CD8-positive, alpha-beta memory T cell (primary cell): ENCODE measurements at regions not wholly inside any gene's neighbourhood (a gene's known extent, or its start where the extent isn't known, plus 50 kb on each side); places are given as distances from the start of the nearest gene placed in this dataset.
"Not testable (repeated sequence)": the region's sequence is repeated elsewhere in the genome, so short reads cannot be mapped to it uniquely, and the experiment has no call there.

Experiments
- CTCF ChIA-PET: fragments of 350-600 bp; sonication (Branson Sonifier 250); formaldehyde crosslinking; loops from one replicate; lab custom pipeline; 2021; ENCODE audit warnings: antibody characterized with exemption; lab: Charles Lee
- POLR2A ChIA-PET: fragments of 350-600 bp; sonication (Branson Sonifier 250); formaldehyde crosslinking; loops from one replicate; lab custom pipeline; 2021; ENCODE audit warnings: antibody characterized with exemption; lab: Charles Lee
- DNase-seq, 5 donors: peaks; one replicate each; pipeline versions ENCODE4 v3.0.0 to v3.0.0-alpha.2; 2020 to 2022; ENCODE audit warnings: mixed read lengths in 1 of 5
- H3K27ac ChIP-seq: one replicate; pipeline ENCODE4 v1.7.0; 2013; ENCODE audit warnings: low read depth, mild to moderate bottlenecking, low read length, moderate library complexity
- H3K27me3 ChIP-seq: 2 replicates; pipeline ENCODE4 v1.7.0; 2013; ENCODE audit warnings: low read length, mild to moderate bottlenecking; ENCODE audit not compliant: insufficient read depth, poor library complexity, severe bottlenecking
- H3K36me3 ChIP-seq: 2 replicates; pipeline ENCODE4 v1.7.0; 2013; ENCODE audit warnings: mild to moderate bottlenecking, low read length, moderate library complexity; ENCODE audit not compliant: insufficient read depth
- H3K4me1 ChIP-seq: 2 replicates; pipeline ENCODE4 v1.7.0; 2013; ENCODE audit warnings: mild to moderate bottlenecking, low read length, moderate library complexity; ENCODE audit not compliant: insufficient read depth
- H3K4me3 ChIP-seq: 2 replicates; pipeline ENCODE4 v1.7.0; 2013; ENCODE audit warnings: mild to moderate bottlenecking, low read length
- H3K9me3 ChIP-seq: 2 replicates; pipeline ENCODE4 v1.7.0; 2013; ENCODE audit warnings: mild to moderate bottlenecking, low read length
- H3K27ac Mint-ChIP-seq, 8 donors: one replicate each; pipeline ENCODE4 v1.8.0; 2020 to 2021; ENCODE audit warnings: mixed read lengths in 8 of 8, mild to moderate bottlenecking in 6 of 8, inconsistent platforms in 3 of 8, moderate library complexity in 3 of 8
- H3K27me3 Mint-ChIP-seq, 2 donors: one replicate each; pipeline ENCODE4 v1.8.0; 2020 to 2021; ENCODE audit warnings: mixed read lengths in 2 of 2, mild to moderate bottlenecking in 1 of 2, moderate library complexity in 1 of 2
- H3K36me3 Mint-ChIP-seq, 3 donors: one replicate each; pipeline ENCODE4 v1.8.0; 2020 to 2021; ENCODE audit warnings: mixed read lengths in 3 of 3, inconsistent platforms in 1 of 3, mild to moderate bottlenecking in 1 of 3
- H3K4me1 Mint-ChIP-seq, 3 donors: one replicate each; pipeline ENCODE4 v1.8.0; 2020 to 2021; ENCODE audit warnings: mixed read lengths in 3 of 3, inconsistent platforms in 1 of 3, mild to moderate bottlenecking in 1 of 3
- H3K4me3 Mint-ChIP-seq, 7 donors: one replicate each; pipeline ENCODE4 v1.8.0; 2020 to 2021; ENCODE audit warnings: mixed read lengths in 7 of 7, mild to moderate bottlenecking in 6 of 7, moderate library complexity in 4 of 7, inconsistent platforms in 2 of 7
- H3K9me3 Mint-ChIP-seq, 5 donors: one replicate each; pipeline ENCODE4 v1.8.0; 2020 to 2022; ENCODE audit warnings: mixed read lengths in 5 of 5, mild to moderate bottlenecking in 3 of 5, moderate library complexity in 2 of 5, inconsistent platforms in 1 of 5

GRCh38 chr2:130289780-130290179, 52.9 kb upstream of the IMP4 start:
- H3K4me3 ChIP-seq, result no peak overlapping the region
- POLR2A ChIA-PET, result no interaction called here
- no peaks in the 10 kb centered on the region for H3K9me3 Mint-ChIP-seq
- peaks cover 8 to 35% of the 10 kb centered on the region in 2 donors for H3K27me3 Mint-ChIP-seq
- H3K4me1 Mint-ChIP-seq, result no peaks in the 10 kb centered on the region
- no peaks in the 10 kb centered on the region for H3K36me3 Mint-ChIP-seq
- no peaks in the 10 kb centered on the region for H3K4me1 ChIP-seq
- no peaks in the 10 kb centered on the region for H3K9me3 ChIP-seq
- H3K4me3 Mint-ChIP-seq, result no peak overlapping the region
- H3K27me3 ChIP-seq, result no peaks in the 10 kb centered on the region
- no peak overlapping the region for H3K27ac ChIP-seq
- DNase-seq, result no peak
- CTCF ChIA-PET, result no interaction called here
- no peaks in the 10 kb centered on the region for H3K36me3 ChIP-seq
- no peak overlapping the region for H3K27ac Mint-ChIP-seq

- H3K27me3 Mint-ChIP-seq, result peaks cover 8 to 26% of the 10 kb centered on the region in 2 donors
- H3K4me3 ChIP-seq, result no peak overlapping the region
- H3K9me3 Mint-ChIP-seq, result no peaks in the 10 kb centered on the region
- no peaks in the 10 kb centered on the region for H3K4me1 ChIP-seq
- no peaks in the 10 kb centered on the region for H3K27me3 ChIP-seq
- no peaks in the 10 kb centered on the region for H3K4me1 Mint-ChIP-seq
- ChIA-PET CTCF (no interaction called here), POLR2A (no interaction called here)
- H3K4me3 Mint-ChIP-seq, result no peak overlapping the region
- H3K36me3 Mint-ChIP-seq, result no peaks in the 10 kb centered on the region
- H3K27ac ChIP-seq, result no peak overlapping the region
- no peaks in the 10 kb centered on the region for H3K9me3 ChIP-seq
- DNase-seq, result no peak
- no peak overlapping the region for H3K27ac Mint-ChIP-seq
- no peaks in the 10 kb centered on the region for H3K36me3 ChIP-seq
Observed at GRCh38 chr2:130288467-130289403, 54.0 kb upstream of the IMP4 start.

GRCh38 chr2:130287656-130288026, 55.1 kb upstream of the IMP4 start:
- H3K4me1 ChIP-seq, result no peaks in the 10 kb centered on the region
- Mint-ChIP-seq H3K9me3 (no peaks in the 10 kb centered on the region), H3K4me1 (no peaks in the 10 kb centered on the region), H3K36me3 (no peaks in the 10 kb centered on the region), H3K4me3 (no peak overlapping the region), H3K27ac (no peak overlapping the region), H3K27me3 (peaks cover 6 to 21% of the 10 kb centered on the region in 2 donors)
- H3K4me3 ChIP-seq, result no peak overlapping the region
- no peaks in the 10 kb centered on the region for H3K9me3 ChIP-seq
- H3K27ac ChIP-seq, result no peak overlapping the region
- CTCF ChIA-PET, result no interaction called here
- DNase-seq, result no peak
- no peaks in the 10 kb centered on the region for H3K27me3 ChIP-seq
- H3K36me3 ChIP-seq, result no peaks in the 10 kb centered on the region
- POLR2A ChIA-PET, result no interaction called here

- CTCF ChIA-PET, result no interaction called here
Observed at GRCh38 chr2:130286983-130287655, 55.6 kb upstream of the IMP4 start.

GRCh38 chr2:130283341-130283869, 59.3 kb upstream of the IMP4 start:
- H3K4me3 Mint-ChIP-seq, H3K9me3 Mint-ChIP-seq, CTCF ChIA-PET: not testable (repeated sequence)

More at GRCh38 chr2:130286983-130287655, 55.6 kb upstream of the IMP4 start:
- POLR2A ChIA-PET, result no interaction called here
- Mint-ChIP-seq H3K4me3 (no peak overlapping the region), H3K27ac (no peak overlapping the region), H3K36me3 (no peaks in the 10 kb centered on the region), H3K4me1 (no peaks in the 10 kb centered on the region), H3K9me3 (no peaks in the 10 kb centered on the region), H3K27me3 (peaks cover 4 to 17% of the 10 kb centered on the region in 2 donors)
- H3K27me3 ChIP-seq, result no peaks in the 10 kb centered on the region
- H3K36me3 ChIP-seq, result no peaks in the 10 kb centered on the region
- no peak for DNase-seq
- H3K9me3 ChIP-seq, result no peaks in the 10 kb centered on the region
- no peak overlapping the region for H3K4me3 ChIP-seq
- no peak overlapping the region for H3K27ac ChIP-seq
- H3K4me1 ChIP-seq, result no peaks in the 10 kb centered on the region

GRCh38 chr2:130279551-130279950, 63.1 kb upstream of the IMP4 start:
- CTCF ChIA-PET, H3K4me1 Mint-ChIP-seq, H3K27ac ChIP-seq, DNase-seq, POLR2A ChIA-PET, H3K27me3 ChIP-seq, H3K4me1 ChIP-seq, H3K27me3 Mint-ChIP-seq, H3K36me3 ChIP-seq, H3K9me3 Mint-ChIP-seq, H3K4me3 ChIP-seq, H3K4me3 Mint-ChIP-seq, H3K36me3 Mint-ChIP-seq, H3K9me3 ChIP-seq, H3K27ac Mint-ChIP-seq: not testable (repeated sequence)

More at GRCh38 chr2:130283341-130283869, 59.3 kb upstream of the IMP4 start:
- DNase-seq, H3K27ac ChIP-seq, H3K4me1 Mint-ChIP-seq, H3K36me3 ChIP-seq, H3K27me3 ChIP-seq, H3K27ac Mint-ChIP-seq, POLR2A ChIA-PET, H3K36me3 Mint-ChIP-seq, H3K4me1 ChIP-seq, H3K9me3 ChIP-seq, H3K4me3 ChIP-seq: not testable (repeated sequence)
- H3K27me3 Mint-ChIP-seq, result peaks cover 2 to 20% of the 10 kb centered on the region in 2 donors

GRCh38 chr2:130268333-130268732, 70.1 kb upstream of the TUBA3E start:
- H3K27ac ChIP-seq, POLR2A ChIA-PET, H3K27me3 Mint-ChIP-seq, CTCF ChIA-PET, H3K4me1 Mint-ChIP-seq, H3K36me3 Mint-ChIP-seq, H3K27ac Mint-ChIP-seq, DNase-seq, H3K4me3 Mint-ChIP-seq, H3K36me3 ChIP-seq, H3K4me3 ChIP-seq, H3K9me3 ChIP-seq, H3K4me1 ChIP-seq, H3K27me3 ChIP-seq: not testable (repeated sequence)
- peaks cover 6 to 20% (median 10%) of the 10 kb centered on the region in 5 donors for H3K9me3 Mint-ChIP-seq

GRCh38 chr2:130267572-130267971, 69.3 kb upstream of the TUBA3E start:
- peaks cover 6 to 20% (median 10%) of the 10 kb centered on the region in 5 donors for H3K9me3 Mint-ChIP-seq
- H3K4me1 ChIP-seq, CTCF ChIA-PET, H3K4me1 Mint-ChIP-seq, DNase-seq, H3K36me3 Mint-ChIP-seq, H3K27me3 ChIP-seq, H3K27me3 Mint-ChIP-seq, H3K4me3 Mint-ChIP-seq, H3K27ac Mint-ChIP-seq, H3K36me3 ChIP-seq, H3K9me3 ChIP-seq, H3K27ac ChIP-seq, POLR2A ChIA-PET, H3K4me3 ChIP-seq: not testable (repeated sequence)
